Natural killer cell treated with Interleukin-12 subunit alpha and Interleukin-12 subunit beta and Interleukin-15 and Interleukin-18, amount 100 ng/mL, for 72 hours (primary cell): ENCODE measurements at regions not wholly inside any gene's neighbourhood (a gene's known extent, or its start where the extent isn't known, plus 50 kb on each side); places are given as distances from the start of the nearest gene placed in this dataset.
A peak's percentile ranks its signal among the peaks of the same experiment; 100 is the strongest.

Source experiments
- ATAC-seq, 2 donors: fragments of 150-1000 bp; cut with Tn5 transposase in 1 of 2; sonication (Bioruptor Pico), chemical (Tn5 transposase) in 1 of 2; 2 replicates each; pipeline ENCODE4 v1.10.0; 2021
- DNase-seq: peaks from one replicate; pipeline ENCODE4 v3.0.0; 2022; ENCODE audit warnings: low spot score
- H3K27ac Mint-ChIP-seq, 2 donors: 1 replicate in 1 of 2; 2 replicates in 1 of 2; pipeline ENCODE4 v1.8.0; 2022; ENCODE audit warnings: mixed read lengths in 2 of 2, mild to moderate bottlenecking in 1 of 2, moderate library complexity in 1 of 2
- H3K27me3 Mint-ChIP-seq, 2 donors: 1 replicate in 1 of 2; 2 replicates in 1 of 2; pipeline ENCODE4 v1.8.0; 2022; ENCODE audit warnings: mixed read lengths in 2 of 2
- H3K36me3 Mint-ChIP-seq: one replicate; pipeline ENCODE4 v1.8.0; 2022; ENCODE audit warnings: mixed read lengths
- H3K4me1 Mint-ChIP-seq, 2 donors: 1 replicate in 1 of 2; 2 replicates in 1 of 2; pipeline ENCODE4 v1.8.0; 2022; ENCODE audit warnings: low read depth in 2 of 2, mixed read lengths in 2 of 2, mild to moderate bottlenecking in 1 of 2
- H3K4me3 Mint-ChIP-seq: one replicate; pipeline ENCODE4 v1.8.0; 2022; ENCODE audit warnings: mixed read lengths
- H3K9me3 Mint-ChIP-seq: 2 replicates; pipeline ENCODE4 v1.8.0; 2022; ENCODE audit warnings: mixed read lengths

DNA sequence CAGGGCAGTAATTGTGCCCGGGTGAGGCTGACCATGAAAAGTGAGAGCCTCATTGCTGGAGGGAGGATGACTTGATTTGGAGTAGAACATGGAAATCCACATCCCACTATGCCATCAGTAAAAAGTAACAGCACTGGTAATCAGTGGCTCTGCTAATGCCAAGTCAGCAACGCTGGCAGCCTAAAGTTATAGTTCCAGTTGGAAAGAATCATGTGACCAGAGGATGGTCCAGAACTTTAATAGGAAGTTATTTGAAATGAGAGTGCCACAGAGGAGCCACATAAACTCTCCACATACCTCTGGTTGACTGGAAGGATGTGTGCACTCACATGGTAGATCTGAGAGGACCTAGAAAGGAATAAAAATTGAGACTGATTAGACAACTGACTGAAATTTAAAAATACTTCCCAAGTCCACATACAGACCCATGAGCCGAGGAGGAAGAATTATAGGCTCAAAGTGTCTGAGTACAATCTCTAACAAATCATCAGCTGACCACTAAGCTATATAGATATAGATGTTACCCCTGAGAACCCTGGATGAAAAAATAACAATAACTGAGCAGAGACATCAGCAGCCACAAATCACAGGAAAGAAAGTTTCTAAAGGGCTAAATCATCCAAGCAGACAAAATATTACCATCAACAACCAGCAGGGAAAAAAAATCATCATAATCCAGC lies 346.8 kb downstream of the STK39 start:
- ATAC-seq: no peak
- no peak overlapping the region for H3K4me3 Mint-ChIP-seq
- H3K9me3 Mint-ChIP-seq: peaks cover 4% of the 10 kb centered on the region
- no peak for DNase-seq
- H3K4me1 Mint-ChIP-seq: no peaks in the 10 kb centered on the region
- no peaks in the 10 kb centered on the region for H3K36me3 Mint-ChIP-seq
- H3K27me3 Mint-ChIP-seq: peaks cover 22 to 43% of the 10 kb centered on the region in 2 donors
- H3K27ac Mint-ChIP-seq: no peak overlapping the region

DNA sequence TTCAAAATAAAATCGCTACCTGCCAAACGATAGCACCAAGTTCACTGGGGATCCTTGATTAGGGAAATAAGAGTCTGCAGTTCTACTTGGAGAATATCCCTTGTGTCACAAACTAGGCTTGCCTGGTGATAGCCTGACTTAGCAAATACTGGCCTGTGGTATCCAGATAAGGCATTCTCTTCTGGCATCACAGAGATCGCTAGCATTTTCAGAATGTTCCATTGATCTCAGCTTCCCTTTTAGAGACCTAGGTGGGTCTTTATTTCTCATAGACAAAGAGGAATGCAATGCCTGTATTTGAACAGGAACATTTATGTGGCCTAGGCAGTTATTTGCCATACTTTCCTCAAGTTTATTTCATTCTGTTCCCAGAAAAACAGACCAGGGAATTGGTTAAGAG lies 349.1 kb downstream of the STK39 start:
- H3K27me3 Mint-ChIP-seq: peaks cover 19 to 41% of the 10 kb centered on the region in 2 donors
- no peak overlapping the region for H3K27ac Mint-ChIP-seq
- H3K36me3 Mint-ChIP-seq: no peaks in the 10 kb centered on the region
- H3K4me3 Mint-ChIP-seq: no peak overlapping the region
- ATAC-seq: no peak
- no peak for DNase-seq
- H3K9me3 Mint-ChIP-seq: peaks cover 4% of the 10 kb centered on the region
- H3K4me1 Mint-ChIP-seq: no peaks in the 10 kb centered on the region

DNA sequence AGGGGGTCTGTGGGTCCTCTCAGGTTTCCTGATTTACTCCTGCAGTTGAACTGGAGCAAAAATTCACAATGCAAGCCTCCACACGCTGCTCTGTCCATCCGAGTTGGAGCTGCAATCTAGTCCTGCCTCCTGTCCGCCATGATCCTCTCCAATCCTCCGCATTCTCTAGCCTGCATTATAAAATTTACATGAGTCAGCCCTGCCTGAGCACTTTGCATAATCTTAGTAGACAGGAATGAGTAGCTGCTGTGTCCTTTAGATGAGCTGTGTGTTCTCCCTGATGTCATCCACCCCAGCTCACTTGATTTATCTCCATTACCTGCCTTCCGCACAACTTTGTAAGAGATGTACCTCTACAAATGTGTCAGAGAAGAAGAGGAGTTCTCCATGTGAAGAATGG lies 355.6 kb downstream of the STK39 start:
- Mint-ChIP-seq H3K27ac (no peak overlapping the region), H3K36me3 (peaks cover 18% of the 10 kb centered on the region)
- no peak for DNase-seq

DNA sequence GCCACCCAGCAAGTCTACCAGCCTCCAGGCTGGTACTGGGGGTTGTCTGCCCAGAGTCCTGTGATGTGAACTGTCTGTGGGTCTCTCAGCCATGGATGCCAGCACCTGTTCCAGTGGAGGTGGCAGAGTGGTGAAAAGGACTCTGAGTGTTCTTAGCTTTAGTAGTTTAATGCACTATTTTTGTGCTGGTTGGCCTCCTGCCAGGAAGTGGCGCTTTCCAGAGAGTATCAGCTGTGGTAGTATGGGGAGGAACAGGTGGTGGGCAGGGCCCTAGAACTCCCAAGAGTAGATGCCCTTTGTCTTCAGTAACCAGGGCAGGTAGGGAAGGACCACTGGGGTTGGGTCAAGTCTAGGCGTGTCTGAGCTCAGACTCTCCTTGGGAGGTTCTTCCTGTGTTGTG lies 356.7 kb downstream of the STK39 start:
- peak in 1 of 2 donors; percentile 28 for ATAC-seq
- no peak overlapping the region for H3K4me3 Mint-ChIP-seq
- H3K27ac Mint-ChIP-seq: no peak overlapping the region
- H3K9me3 Mint-ChIP-seq: peaks cover 7% of the 10 kb centered on the region
- peaks cover 26 to 60% of the 10 kb centered on the region in 2 donors for H3K27me3 Mint-ChIP-seq
- DNase-seq: no peak
- peaks cover 18% of the 10 kb centered on the region for H3K36me3 Mint-ChIP-seq
- no peaks in the 10 kb centered on the region for H3K4me1 Mint-ChIP-seq

More for the DNA sequence above, 355.6 kb downstream of the STK39 start:
- H3K9me3 Mint-ChIP-seq: peaks cover 10% of the 10 kb centered on the region
- H3K4me3 Mint-ChIP-seq: no peak overlapping the region
- H3K27me3 Mint-ChIP-seq: peaks cover 29 to 63% of the 10 kb centered on the region in 2 donors
- no peak for ATAC-seq
- no peaks in the 10 kb centered on the region for H3K4me1 Mint-ChIP-seq

DNA sequence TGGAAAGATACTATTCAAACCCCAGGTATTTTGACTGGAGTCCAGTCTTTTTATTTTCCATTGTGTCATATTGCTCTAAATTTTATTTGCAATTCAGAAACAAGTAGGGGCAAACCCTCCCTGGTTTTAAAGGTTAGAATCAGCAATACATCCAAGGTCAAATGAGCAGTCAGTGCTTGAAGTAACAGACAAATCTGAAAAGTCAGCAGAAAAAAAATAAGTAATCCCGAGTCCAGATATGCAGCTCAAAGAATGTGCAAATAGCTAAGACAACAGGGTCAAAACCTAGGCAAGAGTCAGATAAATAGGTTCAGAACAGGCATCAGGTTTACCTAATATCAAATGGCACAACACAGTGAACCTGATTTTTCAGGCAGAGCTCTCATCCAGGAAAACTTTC lies 367.0 kb downstream of the STK39 start:
- Mint-ChIP-seq H3K27ac (no peak overlapping the region), H3K36me3 (no peaks in the 10 kb centered on the region), H3K27me3 (peaks cover 22 to 35% of the 10 kb centered on the region in 2 donors), H3K4me1 (no peaks in the 10 kb centered on the region), H3K9me3 (no peaks in the 10 kb centered on the region), H3K4me3 (no peak overlapping the region)
- DNase-seq: no peak
- ATAC-seq: no peak

DNA sequence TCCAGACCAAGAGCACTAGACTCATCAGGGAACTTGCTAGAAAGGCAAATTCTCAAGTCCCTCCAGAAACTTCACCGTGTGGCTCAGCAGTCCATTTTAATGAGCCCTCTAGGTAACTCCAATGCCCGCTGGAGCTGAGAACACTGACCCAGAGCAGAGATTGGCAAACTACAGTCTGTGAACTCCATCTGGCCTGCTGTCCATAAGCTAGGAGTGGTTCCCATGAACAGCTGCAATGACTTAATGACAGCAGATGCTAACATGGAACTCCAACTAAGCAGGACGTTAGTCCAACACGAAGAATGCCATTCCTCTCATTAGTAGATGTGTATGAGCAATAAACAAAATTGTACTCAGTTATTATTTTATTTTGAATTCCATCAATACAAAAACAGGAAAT lies 371.9 kb downstream of the STK39 start:
- DNase-seq (no peak), ATAC-seq (no peak)
- Mint-ChIP-seq H3K4me3 (no peak overlapping the region), H3K27ac (no peak overlapping the region), H3K4me1 (no peaks in the 10 kb centered on the region), H3K9me3 (no peaks in the 10 kb centered on the region), H3K36me3 (no peaks in the 10 kb centered on the region), H3K27me3 (peaks cover 8 to 10% of the 10 kb centered on the region in 2 donors)

DNA sequence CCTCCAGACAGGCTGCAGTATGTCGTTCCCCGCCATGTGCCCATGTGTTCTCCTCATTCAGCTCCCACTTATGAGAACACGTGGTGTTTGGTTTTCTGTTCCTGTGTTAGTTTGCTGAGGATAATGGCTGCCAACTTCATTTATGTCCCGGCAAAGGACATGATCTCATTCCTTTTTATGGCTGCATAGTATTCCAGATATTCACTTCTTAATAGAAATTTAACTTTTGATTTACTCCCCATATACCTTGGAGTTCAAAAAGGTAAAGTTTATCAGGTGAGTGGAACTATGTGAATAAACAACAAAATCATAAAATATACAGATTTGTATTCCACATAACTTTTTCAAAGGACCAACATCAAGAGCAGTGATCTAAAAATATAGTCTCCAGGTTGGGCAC lies 372.6 kb downstream of the STK39 start:
- H3K27me3 Mint-ChIP-seq: peaks cover 6 to 10% of the 10 kb centered on the region in 2 donors
- DNase-seq (no peak), ATAC-seq (no peak)
- no peaks in the 10 kb centered on the region for H3K9me3 Mint-ChIP-seq
- no peaks in the 10 kb centered on the region for H3K36me3 Mint-ChIP-seq
- H3K4me3 Mint-ChIP-seq: no peak overlapping the region
- H3K27ac Mint-ChIP-seq: no peak overlapping the region
- no peaks in the 10 kb centered on the region for H3K4me1 Mint-ChIP-seq

DNA sequence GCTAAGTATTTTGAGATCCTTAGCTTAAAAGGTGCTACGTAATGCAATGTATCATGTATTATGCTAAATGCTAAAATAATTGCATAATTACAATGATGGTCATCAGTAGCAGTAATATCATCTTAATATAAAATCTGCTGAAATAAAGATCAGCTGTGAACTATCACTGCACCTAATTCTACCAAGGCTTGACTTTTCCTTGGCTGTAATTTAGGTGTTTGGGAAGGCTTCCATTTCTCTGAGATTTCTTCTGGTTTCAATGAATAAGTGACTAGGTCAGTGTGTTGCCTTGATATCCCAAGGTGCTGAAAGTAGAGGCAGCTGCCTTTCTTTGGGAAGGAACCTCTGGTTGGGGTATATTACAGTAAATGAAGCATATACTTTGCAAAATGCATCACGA lies 376.1 kb downstream of the STK39 start:
- no peaks in the 10 kb centered on the region for H3K36me3 Mint-ChIP-seq
- no peaks in the 10 kb centered on the region for H3K4me1 Mint-ChIP-seq
- no peaks in the 10 kb centered on the region for H3K9me3 Mint-ChIP-seq
- DNase-seq: no peak
- no peak overlapping the region for H3K27ac Mint-ChIP-seq
- no peak for ATAC-seq
- no peak overlapping the region for H3K4me3 Mint-ChIP-seq
- H3K27me3 Mint-ChIP-seq: peaks cover 3 to 11% of the 10 kb centered on the region in 2 donors

DNA sequence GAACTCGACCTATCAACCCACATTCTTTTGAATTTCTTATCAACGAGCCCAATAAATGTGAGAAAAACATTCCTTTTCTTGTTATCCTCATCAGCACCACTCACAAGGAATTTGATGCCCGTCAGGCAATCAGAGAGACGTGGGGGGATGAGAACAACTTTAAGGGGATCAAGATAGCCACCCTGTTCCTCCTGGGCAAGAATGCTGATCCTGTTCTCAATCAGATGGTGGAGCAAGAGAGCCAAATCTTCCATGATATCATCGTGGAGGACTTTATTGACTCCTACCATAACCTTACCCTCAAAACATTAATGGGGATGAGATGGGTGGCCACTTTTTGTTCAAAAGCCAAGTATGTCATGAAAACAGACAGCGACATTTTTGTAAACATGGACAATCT lies 378.2 kb downstream of the STK39 start:
- no peak for DNase-seq
- no peak overlapping the region for H3K4me3 Mint-ChIP-seq
- H3K4me1 Mint-ChIP-seq: no peaks in the 10 kb centered on the region

DNA sequence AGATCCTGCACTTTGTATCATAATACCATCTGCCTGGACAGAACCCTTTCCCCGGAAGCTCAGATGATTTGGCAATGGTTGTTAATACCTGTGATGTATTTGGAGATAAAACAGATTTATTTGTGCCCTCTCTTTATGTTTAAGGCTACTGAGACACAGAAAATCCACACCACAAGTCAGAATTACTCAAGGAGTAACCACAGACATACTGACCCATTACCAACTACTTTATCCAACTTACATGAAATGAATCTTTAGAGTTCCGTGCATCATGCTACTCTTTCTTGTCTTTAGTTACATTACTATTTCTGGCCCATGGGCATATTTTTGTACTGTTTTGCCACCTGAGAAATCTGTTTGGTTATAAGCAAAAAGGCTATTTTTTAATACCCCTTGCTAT lies 384.0 kb downstream of the STK39 start:
- H3K36me3 Mint-ChIP-seq: no peaks in the 10 kb centered on the region
- H3K27me3 Mint-ChIP-seq: peaks cover 8 to 15% of the 10 kb centered on the region in 2 donors
- ATAC-seq (peak; percentile 67 to 75), DNase-seq (no peak)
- peak overlapping the region; percentile 47 for H3K4me3 Mint-ChIP-seq
- no peaks in the 10 kb centered on the region for H3K9me3 Mint-ChIP-seq
- H3K4me1 Mint-ChIP-seq: peaks cover 19 to 22% of the 10 kb centered on the region in 2 donors
- peak overlapping the region; percentile 68 to 86 for H3K27ac Mint-ChIP-seq

More for the DNA sequence above, 378.2 kb downstream of the STK39 start:
- no peak for ATAC-seq
- Mint-ChIP-seq H3K27ac (no peak overlapping the region), H3K9me3 (no peaks in the 10 kb centered on the region), H3K27me3 (peaks cover 8 to 14% of the 10 kb centered on the region in 2 donors), H3K36me3 (no peaks in the 10 kb centered on the region)

DNA sequence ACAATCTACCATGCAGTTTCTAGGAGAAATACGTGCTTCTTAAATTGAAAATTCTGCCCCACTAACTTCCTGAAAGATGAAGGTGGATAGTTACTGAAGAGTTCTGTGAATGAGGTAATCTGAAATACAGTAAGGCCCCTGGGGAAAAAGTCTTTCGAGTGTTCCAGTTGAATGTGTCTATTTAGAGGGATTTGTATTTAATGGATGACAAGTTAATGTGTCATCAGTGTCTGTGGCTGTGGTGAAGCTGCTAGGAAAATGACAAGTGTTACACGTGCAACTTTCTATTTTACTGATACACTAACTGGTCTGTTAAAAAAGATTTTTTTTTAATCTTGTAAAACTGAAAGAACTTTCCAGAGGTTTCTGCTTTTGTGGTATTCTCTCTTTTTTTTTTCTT lies 384.6 kb downstream of the STK39 start:
- DNase-seq: no peak
- no peaks in the 10 kb centered on the region for H3K36me3 Mint-ChIP-seq
- peaks cover 19 to 22% of the 10 kb centered on the region in 2 donors for H3K4me1 Mint-ChIP-seq
- peaks cover 8 to 15% of the 10 kb centered on the region in 2 donors for H3K27me3 Mint-ChIP-seq
- peak; percentile 76 to 90 for ATAC-seq
- peak overlapping the region; percentile 47 for H3K4me3 Mint-ChIP-seq
- H3K27ac Mint-ChIP-seq: peak overlapping the region; percentile 68 to 86
- no peaks in the 10 kb centered on the region for H3K9me3 Mint-ChIP-seq

DNA sequence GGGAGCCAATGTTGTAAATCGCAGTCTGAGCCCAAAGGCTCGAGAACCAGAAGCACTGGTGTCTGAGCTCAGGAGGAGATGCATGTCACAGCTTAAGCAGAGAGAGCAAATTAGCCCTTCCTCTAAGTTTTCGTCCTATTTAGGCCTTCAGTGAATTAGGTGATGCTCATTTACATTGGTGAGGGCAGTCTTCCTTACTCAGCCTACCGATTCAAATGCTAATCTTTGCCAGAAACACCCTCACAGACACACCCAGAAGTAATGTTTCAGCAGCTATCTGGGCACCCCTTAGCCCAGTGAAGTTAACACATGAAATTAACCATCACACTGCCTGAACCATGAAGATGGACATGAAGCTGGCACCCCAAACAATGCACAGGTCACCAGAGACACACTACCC lies 385.1 kb downstream of the STK39 start:
- Mint-ChIP-seq H3K4me3 (peak overlapping the region; percentile 47), H3K36me3 (no peaks in the 10 kb centered on the region), H3K27me3 (peaks cover 9 to 14% of the 10 kb centered on the region in 2 donors), H3K9me3 (no peaks in the 10 kb centered on the region), H3K27ac (peak overlapping the region; percentile 68 to 86), H3K4me1 (peaks cover 19 to 22% of the 10 kb centered on the region in 2 donors)
- ATAC-seq (peak in 1 of 2 donors; percentile 21), DNase-seq (no peak)

DNA sequence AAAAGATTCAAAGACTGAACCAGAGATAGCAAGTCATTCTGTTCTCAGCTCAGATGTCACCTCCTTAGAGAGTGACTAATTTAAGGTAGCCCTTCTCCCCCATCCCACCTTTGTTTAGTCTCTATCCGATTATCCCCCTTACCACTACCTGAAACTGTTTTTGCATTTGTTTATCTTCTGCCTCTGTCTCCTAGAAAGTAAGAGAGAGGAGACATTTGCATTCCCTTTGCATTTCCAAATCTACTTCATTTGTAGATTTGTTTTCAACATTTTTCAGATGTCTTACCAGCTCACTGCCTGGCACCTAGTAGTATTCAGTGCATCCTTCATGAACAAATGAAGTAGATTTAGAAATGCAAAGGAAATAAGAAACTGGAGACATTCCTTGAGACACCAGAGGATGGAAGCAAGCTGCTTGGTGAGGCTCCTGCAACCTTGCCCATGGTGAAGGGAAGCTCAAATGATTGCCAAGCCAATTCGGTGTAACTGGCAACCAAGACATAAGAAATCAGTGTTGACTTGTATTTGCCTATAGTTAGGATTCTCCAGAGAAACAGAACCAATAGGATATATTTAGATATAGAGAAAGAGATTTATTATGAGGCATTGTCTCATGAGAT lies 385.7 kb downstream of the STK39 start:
- Mint-ChIP-seq H3K9me3 (no peaks in the 10 kb centered on the region), H3K4me1 (peaks cover 19 to 22% of the 10 kb centered on the region in 2 donors), H3K27me3 (peaks cover 15 to 16% of the 10 kb centered on the region in 2 donors), H3K4me3 (peak overlapping the region; percentile 47), H3K36me3 (no peaks in the 10 kb centered on the region), H3K27ac (peak overlapping the region; percentile 68 to 86)
- DNase-seq (no peak), ATAC-seq (no peak)

DNA sequence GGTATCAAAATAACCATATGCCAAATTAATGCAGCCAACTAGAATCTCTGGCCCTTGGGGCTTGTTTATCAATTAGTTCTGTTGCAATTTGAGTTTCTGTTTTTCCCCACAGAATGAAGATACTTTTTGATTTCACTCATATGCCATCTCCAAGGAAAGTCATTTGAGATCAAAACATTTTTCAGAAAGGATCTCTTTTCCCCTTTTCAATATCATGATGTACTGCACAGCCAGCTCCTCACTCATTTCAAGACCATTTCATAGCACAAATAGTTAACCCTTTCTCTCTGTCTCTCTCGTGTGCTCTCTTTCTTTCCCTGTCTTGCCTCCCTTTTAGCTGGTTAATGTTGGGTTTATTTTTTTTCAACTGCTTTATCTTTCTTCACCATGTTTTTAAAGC lies 387.3 kb downstream of the STK39 start:
- H3K4me1 Mint-ChIP-seq: peaks cover 19 to 22% of the 10 kb centered on the region in 2 donors
- DNase-seq (no peak), ATAC-seq (no peak)
- peaks cover 15 to 17% of the 10 kb centered on the region in 2 donors for H3K27me3 Mint-ChIP-seq
- H3K36me3 Mint-ChIP-seq: no peaks in the 10 kb centered on the region
- H3K4me3 Mint-ChIP-seq: no peak overlapping the region
- no peak overlapping the region for H3K27ac Mint-ChIP-seq
- peaks cover 2% of the 10 kb centered on the region for H3K9me3 Mint-ChIP-seq
